Neuronal stem cell (in vitro differentiated cells): ENCODE measurements at regions not wholly inside any gene's neighbourhood (a gene's known extent, or its start where the extent isn't known, plus 50 kb on each side); places are given as distances from the start of the nearest gene placed in this dataset.

Experiments used
- DNase-seq: peaks from one replicate; pipeline ENCODE4 v3.0.0-alpha.2; 2013; ENCODE audit warnings: low spot score
- H2AFZ ChIP-seq: one replicate; pipeline ENCODE4 v1.6.1; 2013; ENCODE audit warnings: mild to moderate bottlenecking, low read length, inconsistent platforms
- H2AK5ac ChIP-seq: 2 replicates; pipeline ENCODE4 v1.6.1; 2013; ENCODE audit warnings: low read depth, mild to moderate bottlenecking, inconsistent platforms, low read length, moderate library complexity, mixed read lengths
- H2BK120ac ChIP-seq: 2 replicates; pipeline ENCODE4 v1.6.1; 2013; ENCODE audit warnings: low read depth, mild to moderate bottlenecking, inconsistent platforms, low read length, moderate library complexity, mixed read lengths
- H2BK12ac ChIP-seq: one replicate; pipeline ENCODE4 v1.6.1; 2013; ENCODE audit warnings: low read length, inconsistent platforms
- H2BK15ac ChIP-seq: 2 replicates; pipeline ENCODE4 v1.6.1; 2013; ENCODE audit warnings: mild to moderate bottlenecking, low read length, inconsistent platforms, mixed read lengths
- H2BK5ac ChIP-seq: one replicate; pipeline ENCODE4 v1.6.1; 2013; ENCODE audit warnings: inconsistent platforms, mild to moderate bottlenecking, low read length, moderate library complexity
- H3K14ac ChIP-seq: one replicate; pipeline ENCODE4 v1.6.1; 2013; ENCODE audit warnings: low read length, inconsistent platforms
- H3K18ac ChIP-seq: 2 replicates; pipeline ENCODE4 v1.6.1; 2013; ENCODE audit warnings: low read length, inconsistent platforms
- H3K23ac ChIP-seq: 2 replicates; pipeline ENCODE4 v1.6.1; 2013; ENCODE audit warnings: low read depth, mild to moderate bottlenecking, mixed read lengths, low read length, inconsistent platforms; ENCODE audit not compliant: poor library complexity
- H3K27ac ChIP-seq: replicated peaks from 3 replicates; pipeline ENCODE4 v1.5.1; 2013; ENCODE audit warnings: low read length, inconsistent platforms
- H3K27me3 ChIP-seq, 3 experiments: 2 replicates each; pipeline ENCODE4 v1.6.1; 2013; ENCODE audit warnings: low read length in 3 of 3, mild to moderate bottlenecking in 2 of 3, inconsistent platforms in 1 of 3, low read depth in 1 of 3, mixed read lengths in 1 of 3, moderate library complexity in 1 of 3; ENCODE audit not compliant: control insufficient read depth in 3 of 3, insufficient read depth in 3 of 3
- H3K36me3 ChIP-seq, 2 donors: replicated peaks in 1 of 2; 2 replicates each; pipeline ENCODE4 v1.6.1; 2013; ENCODE audit warnings: low read length in 2 of 2; ENCODE audit not compliant: control insufficient read depth in 2 of 2, insufficient read depth in 2 of 2
- H3K4ac ChIP-seq: 2 replicates; pipeline ENCODE4 v1.6.1; 2013; ENCODE audit warnings: inconsistent platforms, mild to moderate bottlenecking, low read length, moderate library complexity
- H3K4me1 ChIP-seq, 2 donors: 1 replicate in 1 of 2; 2 replicates in 1 of 2; pipeline ENCODE4 v1.6.1; 2013; ENCODE audit warnings: low read length in 2 of 2, low read depth in 1 of 2; ENCODE audit not compliant: control insufficient read depth in 2 of 2, insufficient read depth in 1 of 2
- H3K4me2 ChIP-seq: one replicate; pipeline ENCODE4 v1.6.1; 2013; ENCODE audit warnings: mild to moderate bottlenecking, low read length, inconsistent platforms; ENCODE audit not compliant: insufficient read depth, poor library complexity, severe bottlenecking
- H3K4me3 ChIP-seq, 2 donors: 2 replicates each; pipeline ENCODE4 v1.5.1; 2013; ENCODE audit warnings: low read length in 2 of 2, mild to moderate bottlenecking in 2 of 2, inconsistent platforms in 1 of 2, moderate library complexity in 1 of 2
- H3K79me1 ChIP-seq: one replicate; pipeline ENCODE4 v1.6.1; 2013; ENCODE audit warnings: low read depth, mild to moderate bottlenecking, inconsistent platforms, low read length, moderate library complexity
- H3K9ac ChIP-seq: one replicate; pipeline ENCODE4 v1.6.1; 2013; ENCODE audit warnings: mild to moderate bottlenecking, low read depth, low read length, inconsistent platforms; ENCODE audit not compliant: poor library complexity
- H3K9me3 ChIP-seq, 2 donors: replicated peaks in 1 of 2; 2 replicates each; pipeline versions ENCODE3 to v1.6.1; 2013; ENCODE audit warnings: low read length in 2 of 2, mild to moderate bottlenecking in 2 of 2, inconsistent platforms in 1 of 2, low read depth in 1 of 2, mixed read lengths in 1 of 2, moderate library complexity in 1 of 2; ENCODE audit not compliant: control insufficient read depth in 2 of 2, insufficient read depth in 1 of 2
- H4K8ac ChIP-seq: one replicate; pipeline ENCODE4 v1.6.1; 2013; ENCODE audit warnings: low read depth, mild to moderate bottlenecking, inconsistent platforms, low read length, moderate library complexity
- H4K91ac ChIP-seq: one replicate; pipeline ENCODE4 v1.6.1; 2013; ENCODE audit warnings: low read length, low read depth, mild to moderate bottlenecking, inconsistent platforms; ENCODE audit not compliant: poor library complexity
- WGBS, 2 donors: extraction: QIAGEN DNeasy Blood & Tissue Kit; methylation state at CpG; one replicate each; pipeline ENCODE4 v1.1.7; 2013; ENCODE audit warnings: missing lambda C conversion rate in 2 of 2, mixed read lengths in 1 of 2; ENCODE audit not compliant: insufficient read length in 2 of 2, insufficient replicate concordance in 1 of 2; ENCODE audit errors: extremely low coverage in 2 of 2; 5-methylcytosine and 5-hydroxymethylcytosine counted together

- Histone ChIP-seq H2BK15ac (no peak overlapping the region), H3K23ac (no peak overlapping the region), H3K14ac (no peak overlapping the region), H3K27ac (no peak overlapping the region), H2BK120ac (no peak overlapping the region), H3K4me1 (no peaks in the 10 kb centered on the region), H3K79me1 (no peaks in the 10 kb centered on the region), H3K9me3 (no peaks in the 10 kb centered on the region), H2BK12ac (no peak overlapping the region), H3K4me2 (no peak overlapping the region), H4K8ac (no peak overlapping the region), H2BK5ac (no peak overlapping the region), H3K9ac (no peak overlapping the region), H4K91ac (no peak overlapping the region), H3K4me3 (no peak overlapping the region), H3K4ac (no peak overlapping the region), H2AK5ac (no peak overlapping the region), H3K36me3 (no peaks in the 10 kb centered on the region), H2AFZ (no peak overlapping the region), H3K18ac (no peak overlapping the region), H3K27me3 (no peaks in the 10 kb centered on the region)
- no CpG with 5 or more reads among the region's 2 CpGs for WGBS, 2 donors
- no peak for DNase-seq
Observed at GRCh38 chr4:103902730-103903129, 182.9 kb upstream of the TACR3 start.

GRCh38 chr4:103895876-103896465 lies 176.2 kb upstream of the TACR3 start:
- H4K91ac ChIP-seq, result no peak overlapping the region
- H2BK120ac ChIP-seq, result no peak overlapping the region
- H2AFZ ChIP-seq, result no peak overlapping the region
- no peaks in the 10 kb centered on the region for H3K9me3 ChIP-seq
- H3K27me3 ChIP-seq, result no peaks in the 10 kb centered on the region
- no peak overlapping the region for H3K23ac ChIP-seq
- no peak overlapping the region for H2BK15ac ChIP-seq
- H2BK5ac ChIP-seq, result no peak overlapping the region
- no peak overlapping the region for H4K8ac ChIP-seq
- H3K18ac ChIP-seq, result no peak overlapping the region
- H2AK5ac ChIP-seq, result no peak overlapping the region
- H3K4me2 ChIP-seq, result no peak overlapping the region
- no peak overlapping the region for H3K4me3 ChIP-seq
- no peak overlapping the region for H2BK12ac ChIP-seq
- H3K4me1 ChIP-seq, result no peaks in the 10 kb centered on the region
- no peak overlapping the region for H3K27ac ChIP-seq
- H3K14ac ChIP-seq, result no peak overlapping the region
- no peak overlapping the region for H3K9ac ChIP-seq
- no peak overlapping the region for H3K4ac ChIP-seq
- H3K36me3 ChIP-seq, result no peaks in the 10 kb centered on the region
- no peak for DNase-seq
- no peaks in the 10 kb centered on the region for H3K79me1 ChIP-seq

GRCh38 chr4:103892586-103892985 lies 172.8 kb upstream of the TACR3 start:
- Histone ChIP-seq H3K4ac (no peak overlapping the region), H3K27me3 (no peaks in the 10 kb centered on the region), H3K14ac (no peak overlapping the region), H3K79me1 (no peaks in the 10 kb centered on the region), H2AFZ (no peak overlapping the region), H3K4me2 (no peak overlapping the region), H3K4me1 (no peaks in the 10 kb centered on the region), H2BK12ac (no peak overlapping the region), H3K18ac (no peak overlapping the region), H2AK5ac (no peak overlapping the region), H4K8ac (no peak overlapping the region), H3K27ac (no peak overlapping the region), H3K9ac (no peak overlapping the region), H3K36me3 (no peaks in the 10 kb centered on the region), H2BK15ac (no peak overlapping the region), H2BK120ac (no peak overlapping the region), H4K91ac (no peak overlapping the region), H3K4me3 (no peak overlapping the region), H3K9me3 (no peaks in the 10 kb centered on the region), H2BK5ac (no peak overlapping the region), H3K23ac (no peak overlapping the region)
- DNase-seq, result no peak
- no CpG with 5 or more reads among the region's 3 CpGs for WGBS, 2 donors

GRCh38 chr4:103887191-103887590 lies 167.4 kb upstream of the TACR3 start:
- Histone ChIP-seq H3K23ac (no peak overlapping the region), H3K4ac (no peak overlapping the region), H3K4me3 (no peak overlapping the region), H2BK120ac (no peak overlapping the region), H3K36me3 (no peaks in the 10 kb centered on the region), H2AK5ac (no peak overlapping the region), H3K9ac (no peak overlapping the region), H3K27ac (no peak overlapping the region), H3K27me3 (no peaks in the 10 kb centered on the region), H2AFZ (no peak overlapping the region), H2BK12ac (no peak overlapping the region), H3K4me1 (no peaks in the 10 kb centered on the region), H4K91ac (no peak overlapping the region), H3K4me2 (no peak overlapping the region), H2BK5ac (no peak overlapping the region), H3K18ac (no peak overlapping the region), H4K8ac (no peak overlapping the region), H3K9me3 (no peaks in the 10 kb centered on the region), H3K79me1 (no peaks in the 10 kb centered on the region), H3K14ac (no peak overlapping the region), H2BK15ac (no peak overlapping the region)
- DNase-seq, result no peak
- WGBS, 2 donors, result no CpG with 5 or more reads among the region's 1 CpG
